AG04450 (cell line): ENCODE measurements at regions not wholly inside any gene's neighbourhood (a gene's known extent, or its start where the extent isn't known, plus 50 kb on each side); places are given as distances from the start of the nearest gene placed in this dataset.

ENCODE experiments used
- CTCF ChIA-PET: fragments of 300-600, 350-600 bp; formaldehyde crosslinking; extraction: SDS; loops from one replicate; lab custom pipeline; 2022; ENCODE audit warnings: antibody characterized with exemption, inconsistent platforms; lab: Charles Lee
- POLR2A ChIA-PET: fragments of 350-600 bp; formaldehyde crosslinking; extraction: SDS; loops from one replicate; lab custom pipeline; 2021; ENCODE audit warnings: antibody characterized with exemption, inconsistent platforms; lab: Yijun Ruan, JAX
- DNase-seq: peaks from one replicate; pipeline ENCODE4 v3.0.0-alpha.2; 2011; ENCODE audit warnings: low read depth, low spot score
- H3K27ac ChIP-seq: one replicate; pipeline ENCODE4 v1.5.1; 2012; ENCODE audit warnings: low read depth, low read length, control low read depth
- H3K27me3 ChIP-seq: one replicate; pipeline ENCODE4 v1.6.0; 2012; ENCODE audit warnings: low read length; ENCODE audit not compliant: control insufficient read depth, insufficient read depth
- H3K4me3 ChIP-seq: 2 replicates; pipeline ENCODE4 v1.5.1; 2011; ENCODE audit warnings: mild to moderate bottlenecking, low read depth, low read length, control low read depth
- H3K9me3 ChIP-seq: 2 replicates; pipeline ENCODE4 v1.5.1; 2012; ENCODE audit warnings: low read length; ENCODE audit not compliant: control insufficient read depth, insufficient read depth
- TF ChIP-seq, protein P1 (sequence below): IDR thresholded peaks from 2 replicates; pipeline ENCODE4 v1.5.1; 2011; ENCODE audit warnings: low read depth, low read length, control low read depth, inconsistent platforms

DNA sequence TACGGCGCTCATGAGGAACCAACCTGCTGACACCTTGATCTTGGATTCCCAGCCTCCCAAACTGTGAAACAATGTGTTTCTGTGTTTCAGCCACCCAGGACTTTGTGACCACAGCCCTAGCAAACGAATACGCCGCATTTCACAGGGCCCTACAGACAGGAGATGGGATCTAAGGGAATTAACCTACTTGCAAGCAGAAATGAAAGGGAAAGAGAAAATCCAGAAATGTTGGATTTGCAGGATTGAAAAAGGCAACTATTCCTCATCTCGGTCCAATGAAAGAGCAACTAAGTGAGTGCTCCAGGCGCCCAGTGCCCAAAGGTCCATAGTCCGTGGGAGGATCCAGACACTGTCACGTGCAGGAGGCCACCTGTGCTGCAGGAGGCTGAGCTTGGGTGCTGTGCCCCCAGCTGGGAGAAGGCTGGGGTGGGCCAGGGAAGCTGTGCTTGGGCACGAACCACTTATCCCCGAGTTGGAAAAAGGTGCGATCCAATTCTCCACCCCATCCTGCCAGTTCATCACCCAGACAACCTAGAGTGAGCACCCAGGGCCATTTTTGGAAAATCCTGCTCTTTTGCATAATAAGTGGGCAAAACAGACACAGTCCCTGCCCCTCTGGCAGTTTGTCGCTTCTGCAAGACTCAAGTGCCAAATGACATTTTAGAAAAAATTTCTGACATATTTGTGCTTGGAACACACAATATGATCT lies 177.9 kb downstream of the C9orf50 start:
- Histone ChIP-seq H3K4me3 (no peak overlapping the region), H3K27me3 (peaks cover 4% of the 10 kb centered on the region), H3K27ac (no peak overlapping the region), H3K9me3 (peaks cover 6% of the 10 kb centered on the region)
- CTCF ChIA-PET, result no interaction called here
- no peak for DNase-seq
- POLR2A ChIA-PET, result interaction anchor here (0.7 kb wide), 1 partner anchor 265 kb away, joined by 7 read pairs; the partner anchor contains the start of gene IER5L
- TF ChIP-seq, protein P1, sequence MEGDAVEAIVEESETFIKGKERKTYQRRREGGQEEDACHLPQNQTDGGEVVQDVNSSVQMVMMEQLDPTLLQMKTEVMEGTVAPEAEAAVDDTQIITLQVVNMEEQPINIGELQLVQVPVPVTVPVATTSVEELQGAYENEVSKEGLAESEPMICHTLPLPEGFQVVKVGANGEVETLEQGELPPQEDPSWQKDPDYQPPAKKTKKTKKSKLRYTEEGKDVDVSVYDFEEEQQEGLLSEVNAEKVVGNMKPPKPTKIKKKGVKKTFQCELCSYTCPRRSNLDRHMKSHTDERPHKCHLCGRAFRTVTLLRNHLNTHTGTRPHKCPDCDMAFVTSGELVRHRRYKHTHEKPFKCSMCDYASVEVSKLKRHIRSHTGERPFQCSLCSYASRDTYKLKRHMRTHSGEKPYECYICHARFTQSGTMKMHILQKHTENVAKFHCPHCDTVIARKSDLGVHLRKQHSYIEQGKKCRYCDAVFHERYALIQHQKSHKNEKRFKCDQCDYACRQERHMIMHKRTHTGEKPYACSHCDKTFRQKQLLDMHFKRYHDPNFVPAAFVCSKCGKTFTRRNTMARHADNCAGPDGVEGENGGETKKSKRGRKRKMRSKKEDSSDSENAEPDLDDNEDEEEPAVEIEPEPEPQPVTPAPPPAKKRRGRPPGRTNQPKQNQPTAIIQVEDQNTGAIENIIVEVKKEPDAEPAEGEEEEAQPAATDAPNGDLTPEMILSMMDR, result no peak

DNA sequence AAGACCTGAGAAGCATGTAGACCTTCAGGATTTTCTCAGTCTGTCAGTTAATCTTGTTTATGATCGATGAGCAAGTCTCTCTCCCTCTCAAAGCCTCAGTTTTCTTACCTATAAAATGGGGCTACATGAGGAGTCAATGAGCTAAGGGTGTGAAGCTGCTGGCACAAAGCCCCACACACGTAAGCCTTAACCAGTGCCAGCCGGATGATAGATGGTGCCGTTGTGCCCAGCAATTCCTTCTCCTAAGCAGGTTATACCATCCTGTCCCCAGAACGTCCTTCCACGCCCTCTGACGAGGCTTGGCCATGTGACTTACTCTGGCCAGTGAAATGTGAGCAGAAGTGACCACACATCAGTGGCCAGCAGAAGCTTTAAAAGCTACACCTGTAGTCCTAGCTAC lies 179.0 kb downstream of the C9orf50 start:
- Histone ChIP-seq H3K4me3 (no peak overlapping the region), H3K27me3 (peaks cover 4% of the 10 kb centered on the region), H3K27ac (no peak overlapping the region), H3K9me3 (peaks cover 6% of the 10 kb centered on the region)
- TF ChIP-seq, protein P1, result no peak
- no peak for DNase-seq
- POLR2A ChIA-PET, result no interaction called here
- CTCF ChIA-PET, result interaction anchor here (0.5 kb wide), 1 partner anchor 322 kb away, joined by 4 read pairs; no protein-coding TSS in a partner anchor

DNA sequence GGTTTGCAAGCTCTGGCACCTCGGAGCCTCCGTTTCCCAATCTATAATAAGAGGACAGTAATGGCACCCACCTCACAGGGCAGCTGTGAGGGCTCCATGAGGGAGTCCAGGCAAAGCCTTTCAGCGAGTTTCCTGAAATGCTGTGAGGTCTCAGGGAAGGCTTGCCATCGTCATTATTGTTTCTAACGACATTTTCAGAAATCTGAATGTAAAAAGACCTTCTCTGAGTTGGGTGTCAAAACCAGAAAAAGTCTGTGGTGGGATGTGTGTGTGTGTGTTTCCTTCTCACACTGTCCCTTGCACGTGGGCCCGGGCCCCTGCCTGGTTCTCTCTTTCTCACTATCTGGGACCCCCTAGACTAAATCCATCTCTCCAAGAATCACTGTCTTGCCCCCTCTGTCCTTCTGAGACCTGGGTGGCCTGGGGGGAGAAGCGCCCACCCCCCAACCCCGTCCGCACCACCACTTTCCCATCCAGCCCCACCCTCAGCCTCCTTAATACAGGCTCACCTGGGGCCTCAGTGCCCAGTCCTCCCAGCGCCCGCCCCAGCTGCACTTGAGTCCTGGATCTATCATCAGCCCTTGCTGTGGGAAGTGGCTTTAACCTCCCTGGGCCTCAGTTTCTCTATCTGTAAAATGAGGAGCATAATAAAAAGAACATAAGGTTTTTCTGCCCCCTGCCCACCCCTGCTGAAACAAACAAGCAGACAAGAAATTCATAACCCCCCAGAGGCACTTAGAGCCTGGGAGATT lies 180.3 kb downstream of the C9orf50 start:
- Histone ChIP-seq H3K4me3 (no peak overlapping the region), H3K27me3 (peaks cover 4% of the 10 kb centered on the region), H3K27ac (no peak overlapping the region), H3K9me3 (peaks cover 3% of the 10 kb centered on the region; the same call in 1 of the 2 replicates)
- ChIA-PET POLR2A (no interaction called here), CTCF (no interaction called here)
- TF ChIP-seq, protein P1, result no peak
- DNase-seq, result no peak

DNA sequence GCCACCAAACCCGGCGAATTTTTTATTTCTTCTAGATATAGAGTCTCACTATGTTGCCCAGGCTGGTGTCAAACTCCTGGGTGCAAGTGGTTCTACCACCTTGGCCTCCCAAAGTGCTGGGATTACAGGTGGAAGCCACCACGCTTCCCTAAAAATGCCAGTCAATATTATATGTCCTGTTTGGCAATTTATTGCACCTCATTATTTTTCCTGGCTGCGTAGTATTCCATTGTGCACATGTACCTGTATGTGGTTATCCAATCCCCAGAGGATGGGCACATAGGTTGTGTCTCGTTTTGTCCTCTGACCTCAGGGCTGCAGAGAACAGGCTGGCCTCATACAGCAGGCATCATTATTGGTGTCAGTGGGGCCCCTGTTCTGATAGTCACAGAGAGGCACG lies 181.7 kb downstream of the C9orf50 start:
- POLR2A ChIA-PET, result interaction anchor here (0.7 kb wide), 2 partner anchors 9 to 58 kb away, joined by 3 to 4 read pairs; no protein-coding TSS in a partner anchor
- no peak for DNase-seq
- no peak overlapping the region for H3K4me3 ChIP-seq
- no peak overlapping the region for H3K27ac ChIP-seq
- TF ChIP-seq, protein P1, result no peak
- H3K27me3 ChIP-seq, result peaks cover 4% of the 10 kb centered on the region
- H3K9me3 ChIP-seq, result peaks cover 3% of the 10 kb centered on the region; the same call in 1 of the 2 replicates
- CTCF ChIA-PET, result no interaction called here
